SK-N-SH treated with all-trans-retinoic acid at 6 μM for 48 hours (cell line): ENCODE measurements at regions not wholly inside any gene's neighbourhood (a gene's known extent, or its start where the extent isn't known, plus 50 kb on each side); places are given as distances from the start of the nearest gene placed in this dataset.

ENCODE experiments used
- ATAC-seq: fragments of 200-7000 bp; cut with Tn5 transposase; 3 replicates; pipeline ENCODE4 v1.9.1; 2020; ENCODE audit warnings: mild to moderate bottlenecking, moderate library complexity
- ARNTL ChIP-seq: fragments of 450-650 bp; formaldehyde crosslinking; IDR thresholded peaks from 2 replicates; pipeline ENCODE4 v1.5.0; 2020; ENCODE audit warnings: low read depth, mild to moderate bottlenecking, moderate library complexity, borderline replicate concordance
- BACH2 ChIP-seq: fragments of 250-450 bp; sonication (Bioruptor Pico); IDR thresholded peaks from 2 replicates; pipeline ENCODE4 v1.9.0; 2021; ENCODE audit warnings: mild to moderate bottlenecking, borderline replicate concordance
- CSDC2 ChIP-seq: fragments of 250-450 bp; sonication (Bioruptor Pico); IDR thresholded peaks from 2 replicates; pipeline ENCODE4 v1.5.0; 2020; ENCODE audit warnings: mild to moderate bottlenecking, moderate library complexity
- ESRRG ChIP-seq: fragments of 250-450 bp; sonication (Bioruptor Pico); IDR thresholded peaks from 2 replicates; pipeline ENCODE4 v1.6.1; 2021; ENCODE audit warnings: mild to moderate bottlenecking
- ISL1 ChIP-seq: fragments of 250-450 bp; sonication (Bioruptor Pico); IDR thresholded peaks from 2 replicates; pipeline ENCODE4 v2.1.2; 2022; ENCODE audit warnings: mild to moderate bottlenecking, moderate library complexity
- OSR1 ChIP-seq: fragments of 250-450 bp; sonication (Bioruptor Pico); IDR thresholded peaks from 2 replicates; pipeline ENCODE4 v1.8.0; 2022; ENCODE audit warnings: moderate library complexity, mild to moderate bottlenecking, inconsistent platforms
- PPARA ChIP-seq: fragments of 250-450 bp; sonication (Bioruptor Pico); IDR thresholded peaks from 2 replicates; pipeline ENCODE4 v1.5.0; 2020; ENCODE audit warnings: mild to moderate bottlenecking, borderline replicate concordance
- RARB ChIP-seq: fragments of 250-450 bp; sonication (Bioruptor Pico); IDR thresholded peaks from 2 replicates; pipeline ENCODE4 v1.8.0; 2021; ENCODE audit warnings: mild to moderate bottlenecking, moderate library complexity
- SNAI2 ChIP-seq: fragments of 250-450 bp; sonication (Bioruptor Pico); IDR thresholded peaks from 2 replicates; pipeline ENCODE4 v1.5.0; 2020; ENCODE audit warnings: mild to moderate bottlenecking, moderate library complexity
- TCF4 ChIP-seq: fragments of 250-450 bp; sonication (Bioruptor Pico); IDR thresholded peaks from 2 replicates; pipeline ENCODE4 v1.8.0; 2021; ENCODE audit warnings: mild to moderate bottlenecking, moderate library complexity, borderline replicate concordance
- TOX ChIP-seq: fragments of 250-450 bp; sonication (Bioruptor Pico); IDR thresholded peaks from 2 replicates; pipeline ENCODE4 v1.8.0; 2021; ENCODE audit warnings: mild to moderate bottlenecking, moderate library complexity, borderline replicate concordance
- ZC3H10 ChIP-seq: fragments of 250-450 bp; sonication (Bioruptor Pico); IDR thresholded peaks from 2 replicates; pipeline ENCODE4 v1.5.1; 2021; ENCODE audit warnings: mild to moderate bottlenecking, moderate library complexity
- ZNF565 ChIP-seq: fragments of 450-650 bp; formaldehyde crosslinking; conservative IDR thresholded peaks from 2 replicates; pipeline ENCODE4 v1.5.0; 2020; ENCODE audit warnings: low read depth, mild to moderate bottlenecking, moderate library complexity
- ZNF70 ChIP-seq: fragments of 450-650 bp; formaldehyde crosslinking; IDR thresholded peaks from 2 replicates; pipeline ENCODE4 v1.5.0; 2020; ENCODE audit warnings: mild to moderate bottlenecking, moderate library complexity
- TF ChIP-seq, protein P1 (sequence below): fragments of 250-450 bp; sonication (Bioruptor Pico); IDR thresholded peaks from 2 replicates; pipeline ENCODE4 v1.8.0; 2020; ENCODE audit warnings: mild to moderate bottlenecking, moderate library complexity, borderline replicate concordance
- TF ChIP-seq, protein P2 (sequence below): fragments of 250-450 bp; sonication (Bioruptor Pico); IDR thresholded peaks from 2 replicates; pipeline ENCODE4 v1.5.1; 2021; ENCODE audit warnings: mild to moderate bottlenecking, moderate library complexity
- TF ChIP-seq, protein P3 (sequence below): fragments of 250-450 bp; sonication (Bioruptor Pico); IDR thresholded peaks from 2 replicates; pipeline ENCODE4 v1.5.0; 2020; ENCODE audit warnings: mild to moderate bottlenecking, moderate library complexity
- TF ChIP-seq, protein P4 (sequence below): fragments of 250-450 bp; sonication (Bioruptor Pico); IDR thresholded peaks from 2 replicates; pipeline ENCODE4 v1.8.0; 2021; ENCODE audit warnings: low read depth, mild to moderate bottlenecking, moderate library complexity, borderline replicate concordance
- TF ChIP-seq, protein P5 (sequence below): fragments of 250-450 bp; sonication (Bioruptor Pico); IDR thresholded peaks from 2 replicates; pipeline ENCODE4 v1.5.1; 2020; ENCODE audit warnings: low read depth, mild to moderate bottlenecking, moderate library complexity

- TF ChIP-seq BACH2 (CRISPR knock-in tag) (no peak), OSR1 (CRISPR knock-in tag) (no peak), ARNTL (CRISPR knock-in tag) (no peak)
- no peak for ATAC-seq
Observed at GRCh38 chr14:101043891-101044290, 140.4 kb upstream of the RTL1 start.

DNA sequence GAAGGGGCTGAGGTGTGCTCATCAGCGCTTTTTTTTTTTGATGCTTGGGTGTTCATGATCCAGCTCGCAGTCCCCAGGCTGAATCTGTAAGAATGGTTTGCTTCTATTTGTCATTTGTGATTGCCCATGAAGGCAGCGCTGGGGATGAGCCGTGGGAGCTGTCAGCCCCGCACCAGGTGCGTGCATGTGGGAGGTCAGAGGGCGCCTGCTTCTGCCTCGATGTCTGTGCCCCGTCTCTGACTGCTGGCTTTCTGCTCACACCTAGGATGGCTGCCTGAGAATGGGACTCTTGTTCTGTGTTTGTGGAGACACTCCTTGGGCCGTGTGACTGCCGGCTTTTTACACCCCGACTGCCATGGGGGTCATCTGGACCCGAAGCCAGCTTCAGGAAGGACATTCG, 141.2 kb upstream of the RTL1 start:
- TF ChIP-seq, protein P1, sequence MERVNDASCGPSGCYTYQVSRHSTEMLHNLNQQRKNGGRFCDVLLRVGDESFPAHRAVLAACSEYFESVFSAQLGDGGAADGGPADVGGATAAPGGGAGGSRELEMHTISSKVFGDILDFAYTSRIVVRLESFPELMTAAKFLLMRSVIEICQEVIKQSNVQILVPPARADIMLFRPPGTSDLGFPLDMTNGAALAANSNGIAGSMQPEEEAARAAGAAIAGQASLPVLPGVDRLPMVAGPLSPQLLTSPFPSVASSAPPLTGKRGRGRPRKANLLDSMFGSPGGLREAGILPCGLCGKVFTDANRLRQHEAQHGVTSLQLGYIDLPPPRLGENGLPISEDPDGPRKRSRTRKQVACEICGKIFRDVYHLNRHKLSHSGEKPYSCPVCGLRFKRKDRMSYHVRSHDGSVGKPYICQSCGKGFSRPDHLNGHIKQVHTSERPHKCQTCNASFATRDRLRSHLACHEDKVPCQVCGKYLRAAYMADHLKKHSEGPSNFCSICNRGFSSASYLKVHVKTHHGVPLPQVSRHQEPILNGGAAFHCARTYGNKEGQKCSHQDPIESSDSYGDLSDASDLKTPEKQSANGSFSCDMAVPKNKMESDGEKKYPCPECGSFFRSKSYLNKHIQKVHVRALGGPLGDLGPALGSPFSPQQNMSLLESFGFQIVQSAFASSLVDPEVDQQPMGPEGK (CRISPR knock-in tag): no peak
- no peak for TF ChIP-seq CSDC2 (CRISPR knock-in tag)
- TF ChIP-seq ZC3H10 (CRISPR knock-in tag): no peak
- no peak for TF ChIP-seq ZNF70 (CRISPR knock-in tag)
- TF ChIP-seq, protein P2, sequence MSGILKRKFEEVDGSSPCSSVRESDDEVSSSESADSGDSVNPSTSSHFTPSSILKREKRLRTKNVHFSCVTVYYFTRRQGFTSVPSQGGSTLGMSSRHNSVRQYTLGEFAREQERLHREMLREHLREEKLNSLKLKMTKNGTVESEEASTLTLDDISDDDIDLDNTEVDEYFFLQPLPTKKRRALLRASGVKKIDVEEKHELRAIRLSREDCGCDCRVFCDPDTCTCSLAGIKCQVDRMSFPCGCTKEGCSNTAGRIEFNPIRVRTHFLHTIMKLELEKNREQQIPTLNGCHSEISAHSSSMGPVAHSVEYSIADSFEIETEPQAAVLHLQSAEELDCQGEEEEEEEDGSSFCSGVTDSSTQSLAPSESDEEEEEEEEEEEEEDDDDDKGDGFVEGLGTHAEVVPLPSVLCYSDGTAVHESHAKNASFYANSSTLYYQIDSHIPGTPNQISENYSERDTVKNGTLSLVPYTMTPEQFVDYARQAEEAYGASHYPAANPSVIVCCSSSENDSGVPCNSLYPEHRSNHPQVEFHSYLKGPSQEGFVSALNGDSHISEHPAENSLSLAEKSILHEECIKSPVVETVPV: no peak
- no peak for TF ChIP-seq TCF4
- TF ChIP-seq, protein P3, sequence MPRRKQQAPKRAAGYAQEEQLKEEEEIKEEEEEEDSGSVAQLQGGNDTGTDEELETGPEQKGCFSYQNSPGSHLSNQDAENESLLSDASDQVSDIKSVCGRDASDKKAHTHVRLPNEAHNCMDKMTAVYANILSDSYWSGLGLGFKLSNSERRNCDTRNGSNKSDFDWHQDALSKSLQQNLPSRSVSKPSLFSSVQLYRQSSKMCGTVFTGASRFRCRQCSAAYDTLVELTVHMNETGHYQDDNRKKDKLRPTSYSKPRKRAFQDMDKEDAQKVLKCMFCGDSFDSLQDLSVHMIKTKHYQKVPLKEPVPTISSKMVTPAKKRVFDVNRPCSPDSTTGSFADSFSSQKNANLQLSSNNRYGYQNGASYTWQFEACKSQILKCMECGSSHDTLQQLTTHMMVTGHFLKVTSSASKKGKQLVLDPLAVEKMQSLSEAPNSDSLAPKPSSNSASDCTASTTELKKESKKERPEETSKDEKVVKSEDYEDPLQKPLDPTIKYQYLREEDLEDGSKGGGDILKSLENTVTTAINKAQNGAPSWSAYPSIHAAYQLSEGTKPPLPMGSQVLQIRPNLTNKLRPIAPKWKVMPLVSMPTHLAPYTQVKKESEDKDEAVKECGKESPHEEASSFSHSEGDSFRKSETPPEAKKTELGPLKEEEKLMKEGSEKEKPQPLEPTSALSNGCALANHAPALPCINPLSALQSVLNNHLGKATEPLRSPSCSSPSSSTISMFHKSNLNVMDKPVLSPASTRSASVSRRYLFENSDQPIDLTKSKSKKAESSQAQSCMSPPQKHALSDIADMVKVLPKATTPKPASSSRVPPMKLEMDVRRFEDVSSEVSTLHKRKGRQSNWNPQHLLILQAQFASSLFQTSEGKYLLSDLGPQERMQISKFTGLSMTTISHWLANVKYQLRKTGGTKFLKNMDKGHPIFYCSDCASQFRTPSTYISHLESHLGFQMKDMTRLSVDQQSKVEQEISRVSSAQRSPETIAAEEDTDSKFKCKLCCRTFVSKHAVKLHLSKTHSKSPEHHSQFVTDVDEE (CRISPR knock-in tag): no peak
- ATAC-seq: no peak

GRCh38 chr14:101045511-101045910, 142.0 kb upstream of the RTL1 start:
- no peak for TF ChIP-seq TCF4
- TF ChIP-seq SNAI2 (CRISPR knock-in tag): no peak
- TF ChIP-seq ZNF70 (CRISPR knock-in tag): no peak
- TF ChIP-seq ISL1 (CRISPR knock-in tag): no peak
- TF ChIP-seq RARB: no peak
- TF ChIP-seq ZNF565 (CRISPR knock-in tag): no peak
- no peak for TF ChIP-seq BACH2 (CRISPR knock-in tag)
- TF ChIP-seq, all 23 proteins: peak for 0
- ATAC-seq: no peak

- ATAC-seq: no peak
- TF ChIP-seq TCF4: no peak
- TF ChIP-seq RARB: no peak
- TF ChIP-seq ISL1 (CRISPR knock-in tag): no peak
- no peak for TF ChIP-seq ZC3H10 (CRISPR knock-in tag)
- TF ChIP-seq SNAI2 (CRISPR knock-in tag): no peak
- no peak for TF ChIP-seq TOX
- no peak for TF ChIP-seq CSDC2 (CRISPR knock-in tag)
- TF ChIP-seq ZNF70 (CRISPR knock-in tag): no peak
- TF ChIP-seq, protein P3 (CRISPR knock-in tag): no peak
- no peak for TF ChIP-seq BACH2 (CRISPR knock-in tag)
- TF ChIP-seq, protein P2: no peak
- TF ChIP-seq ZNF565 (CRISPR knock-in tag): no peak
- no peak for TF ChIP-seq ESRRG (CRISPR knock-in tag)
- no peak for TF ChIP-seq OSR1 (CRISPR knock-in tag)
- no peak for TF ChIP-seq ARNTL (CRISPR knock-in tag)
- TF ChIP-seq PPARA (CRISPR knock-in tag): no peak
- TF ChIP-seq, protein P4, sequence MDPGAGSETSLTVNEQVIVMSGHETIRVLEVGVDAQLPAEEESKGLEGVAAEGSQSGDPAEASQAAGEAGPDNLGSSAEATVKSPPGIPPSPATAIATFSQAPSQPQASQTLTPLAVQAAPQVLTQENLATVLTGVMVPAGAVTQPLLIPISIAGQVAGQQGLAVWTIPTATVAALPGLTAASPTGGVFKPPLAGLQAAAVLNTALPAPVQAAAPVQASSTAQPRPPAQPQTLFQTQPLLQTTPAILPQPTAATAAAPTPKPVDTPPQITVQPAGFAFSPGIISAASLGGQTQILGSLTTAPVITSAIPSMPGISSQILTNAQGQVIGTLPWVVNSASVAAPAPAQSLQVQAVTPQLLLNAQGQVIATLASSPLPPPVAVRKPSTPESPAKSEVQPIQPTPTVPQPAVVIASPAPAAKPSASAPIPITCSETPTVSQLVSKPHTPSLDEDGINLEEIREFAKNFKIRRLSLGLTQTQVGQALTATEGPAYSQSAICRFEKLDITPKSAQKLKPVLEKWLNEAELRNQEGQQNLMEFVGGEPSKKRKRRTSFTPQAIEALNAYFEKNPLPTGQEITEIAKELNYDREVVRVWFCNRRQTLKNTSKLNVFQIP: no peak
- TF ChIP-seq, protein P5, sequence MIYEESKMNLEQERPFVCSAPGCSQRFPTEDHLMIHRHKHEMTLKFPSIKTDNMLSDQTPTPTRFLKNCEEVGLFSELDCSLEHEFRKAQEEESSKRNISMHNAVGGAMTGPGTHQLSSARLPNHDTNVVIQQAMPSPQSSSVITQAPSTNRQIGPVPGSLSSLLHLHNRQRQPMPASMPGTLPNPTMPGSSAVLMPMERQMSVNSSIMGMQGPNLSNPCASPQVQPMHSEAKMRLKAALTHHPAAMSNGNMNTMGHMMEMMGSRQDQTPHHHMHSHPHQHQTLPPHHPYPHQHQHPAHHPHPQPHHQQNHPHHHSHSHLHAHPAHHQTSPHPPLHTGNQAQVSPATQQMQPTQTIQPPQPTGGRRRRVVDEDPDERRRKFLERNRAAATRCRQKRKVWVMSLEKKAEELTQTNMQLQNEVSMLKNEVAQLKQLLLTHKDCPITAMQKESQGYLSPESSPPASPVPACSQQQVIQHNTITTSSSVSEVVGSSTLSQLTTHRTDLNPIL (CRISPR knock-in tag): no peak
Observed at GRCh38 chr14:101046071-101046470, 142.5 kb upstream of the RTL1 start.
